Activated CD8-positive, alpha-beta memory T cell treated with anti-CD3 and anti-CD28 coated beads for 36 hours (primary cell): ENCODE measurements at regions not wholly inside any gene's neighbourhood (a gene's known extent, or its start where the extent isn't known, plus 50 kb on each side); places are given as distances from the start of the nearest gene placed in this dataset.

Experiments
- CTCF ChIA-PET: fragments of 350-600 bp; sonication (Branson Sonifier 250); formaldehyde crosslinking; loops from one replicate; lab custom pipeline; 2021; ENCODE audit warnings: antibody characterized with exemption; lab: Charles Lee
- POLR2A ChIA-PET: fragments of 350-600 bp; sonication (Branson Sonifier 250); formaldehyde crosslinking; loops from one replicate; lab custom pipeline; 2021; ENCODE audit warnings: antibody characterized with exemption; lab: Charles Lee

GRCh38 chr7:95718577-95719410 is 53.6 kb upstream of the DYNC1I1 start:
- ChIA-PET CTCF (no interaction called here), POLR2A (no interaction called here)

GRCh38 chr7:95716357-95717122 is 55.8 kb upstream of the DYNC1I1 start:
- ChIA-PET CTCF (no interaction called here), POLR2A (no interaction called here)

- ChIA-PET CTCF (no interaction called here), POLR2A (no interaction called here)
These were observed 57.1 kb upstream of the DYNC1I1 start for GRCh38 chr7:95715274-95715673.

- POLR2A ChIA-PET, result no interaction called here
- CTCF ChIA-PET, result no interaction called here
These were observed 61.6 kb upstream of the DYNC1I1 start for GRCh38 chr7:95710711-95711110.

GRCh38 chr7:95700917-95701316 is 71.4 kb upstream of the DYNC1I1 start:
- POLR2A ChIA-PET, result no interaction called here

GRCh38 chr7:95694334-95694733 is 78.0 kb upstream of the DYNC1I1 start:
- POLR2A ChIA-PET, result no interaction called here
- CTCF ChIA-PET, result no interaction called here

More at GRCh38 chr7:95700917-95701316, 71.4 kb upstream of the DYNC1I1 start:
- CTCF ChIA-PET, result no interaction called here

- CTCF ChIA-PET, result no interaction called here
- POLR2A ChIA-PET, result no interaction called here
These were observed 78.6 kb upstream of the DYNC1I1 start for GRCh38 chr7:95693551-95694333.

GRCh38 chr7:95691464-95691863 is 80.9 kb upstream of the DYNC1I1 start:
- ChIA-PET POLR2A (no interaction called here), CTCF (interaction anchor here (2.0 kb wide), 1 partner anchor 179 kb away, joined by 11 read pairs; no protein-coding TSS in a partner anchor)

- ChIA-PET POLR2A (no interaction called here), CTCF (interaction anchor here (0.8 to 2.0 kb wide), 4 partner anchors 162 to 178 kb away, joined by 3 to 11 read pairs (median 4); no protein-coding TSS in a partner anchor)
These were observed 81.9 kb upstream of the DYNC1I1 start for GRCh38 chr7:95690367-95690947.

- ChIA-PET CTCF (interaction anchor here (1.2 to 1.4 kb wide), 2 partner anchors 172 to 177 kb away, joined by 4 read pairs; no protein-coding TSS in a partner anchor), POLR2A (no interaction called here)
These were observed 83.3 kb upstream of the DYNC1I1 start for GRCh38 chr7:95688931-95689495.

GRCh38 chr7:95687759-95688343 is 84.5 kb upstream of the DYNC1I1 start:
- CTCF ChIA-PET, result interaction anchor here (0.7 to 1.2 kb wide), 2 partner anchors 130 to 176 kb away, joined by 3 to 4 read pairs; no protein-coding TSS in a partner anchor
- POLR2A ChIA-PET, result no interaction called here

GRCh38 chr7:95686109-95686508 is 86.2 kb upstream of the DYNC1I1 start:
- ChIA-PET POLR2A (no interaction called here), CTCF (no interaction called here)

- ChIA-PET POLR2A (no interaction called here), CTCF (no interaction called here)
These were observed 87.8 kb upstream of the DYNC1I1 start for GRCh38 chr7:95684505-95684904.

GRCh38 chr7:95684037-95684436 is 87.7 kb upstream of the PDK4 start:
- ChIA-PET CTCF (no interaction called here), POLR2A (no interaction called here)

- POLR2A ChIA-PET, result no interaction called here
- CTCF ChIA-PET, result no interaction called here
These were observed 86.6 kb upstream of the PDK4 start for GRCh38 chr7:95682913-95683312.

- CTCF ChIA-PET, result no interaction called here
- POLR2A ChIA-PET, result no interaction called here
These were observed 80.4 kb upstream of the PDK4 start for GRCh38 chr7:95676691-95677090.

GRCh38 chr7:95675632-95676031 is 79.3 kb upstream of the PDK4 start:
- CTCF ChIA-PET, result no interaction called here
- POLR2A ChIA-PET, result no interaction called here

GRCh38 chr7:95675016-95675415 is 78.7 kb upstream of the PDK4 start:
- CTCF ChIA-PET, result no interaction called here
- POLR2A ChIA-PET, result no interaction called here

GRCh38 chr7:95674101-95674500 is 77.8 kb upstream of the PDK4 start:
- CTCF ChIA-PET, result no interaction called here
- POLR2A ChIA-PET, result interaction anchor here (0.6 kb wide), 1 partner anchor 1095 kb away, joined by 3 read pairs; no protein-coding TSS in a partner anchor
